CD14-positive monocyte (primary cell): ENCODE measurements at regions not wholly inside any gene's neighbourhood (a gene's known extent, or its start where the extent isn't known, plus 50 kb on each side); places are given as distances from the start of the nearest gene placed in this dataset.

Experiments used
- DNase-seq, 3 donors: peaks; one replicate each; pipeline ENCODE4 v3.0.0-alpha.2; 2011 to 2022
- H2AFZ ChIP-seq: 2 replicates; pipeline ENCODE4 v1.6.0; 2012; ENCODE audit warnings: mild to moderate bottlenecking, low read depth, low read length, inconsistent platforms; ENCODE audit not compliant: insufficient read depth, poor library complexity, severe bottlenecking
- H3K27ac ChIP-seq, 2 donors: 1 replicate in 1 of 2; 2 replicates in 1 of 2; pipeline ENCODE4 v1.5.1; 2012 to 2013; ENCODE audit warnings: low read length in 2 of 2, control low read depth in 1 of 2, inconsistent platforms in 1 of 2, low read depth in 1 of 2, mild to moderate bottlenecking in 1 of 2
- H3K27me3 ChIP-seq, 2 donors: one replicate each; pipeline versions ENCODE4 v1.6.0 to v1.6.1; 2011 to 2013; ENCODE audit warnings: low read length in 2 of 2; ENCODE audit not compliant: control insufficient read depth in 2 of 2, insufficient read depth in 2 of 2
- H3K36me3 ChIP-seq, 2 donors: replicated peaks in 1 of 2; 1 replicate in 1 of 2; 2 replicates in 1 of 2; pipeline versions ENCODE4 v1.5.1 to v1.6.1; 2012 to 2013; ENCODE audit warnings: low read length in 2 of 2, control low read depth in 1 of 2, inconsistent platforms in 1 of 2, mild to moderate bottlenecking in 1 of 2; ENCODE audit not compliant: insufficient read depth in 2 of 2, control insufficient read depth in 1 of 2
- H3K4me1 ChIP-seq, 2 donors: 1 replicate in 1 of 2; 2 replicates in 1 of 2; pipeline versions ENCODE4 v1.5.1 to v1.6.1; 2012 to 2013; ENCODE audit warnings: low read length in 2 of 2, control low read depth in 1 of 2, inconsistent platforms in 1 of 2, mild to moderate bottlenecking in 1 of 2, moderate library complexity in 1 of 2; ENCODE audit not compliant: insufficient read depth in 2 of 2, control insufficient read depth in 1 of 2
- H3K4me2 ChIP-seq: replicated peaks from 2 replicates; pipeline ENCODE3; 2012; ENCODE audit warnings: low read length, moderate library complexity, mild to moderate bottlenecking; ENCODE audit not compliant: poor library complexity, severe bottlenecking; ENCODE audit errors: extremely low read depth
- H3K4me3 ChIP-seq, 3 experiments: fragments of 200-600 bp in 1 of 3; sonication (generic) in 1 of 3; replicated peaks in 1 of 3; 1 replicate in 2 of 3; 2 replicates in 1 of 3; pipeline ENCODE4 v1.5.1; 2011 to 2013; ENCODE audit warnings: low read length in 3 of 3, mild to moderate bottlenecking in 3 of 3, control low read depth in 2 of 3, low read depth in 2 of 3, inconsistent platforms in 1 of 3, moderate library complexity in 1 of 3
- H3K79me2 ChIP-seq: 2 replicates; pipeline ENCODE4 v1.6.0; 2012; ENCODE audit warnings: mild to moderate bottlenecking, control low read depth, inconsistent platforms, low read length, moderate library complexity; ENCODE audit not compliant: insufficient read depth
- H3K9ac ChIP-seq: 2 replicates; pipeline ENCODE4 v1.6.0; 2017; ENCODE audit warnings: low read length, mild to moderate bottlenecking; ENCODE audit not compliant: insufficient read depth, poor library complexity, severe bottlenecking
- H3K9me3 ChIP-seq, 2 donors: replicated peaks in 1 of 2; 1 replicate in 1 of 2; 2 replicates in 1 of 2; pipeline versions ENCODE4 v1.5.1 to v1.6.1; 2012 to 2013; ENCODE audit warnings: low read length in 2 of 2, control low read depth in 1 of 2; ENCODE audit not compliant: control insufficient read depth in 1 of 2, insufficient read depth in 1 of 2
- H4K20me1 ChIP-seq: 2 replicates; pipeline ENCODE4 v1.6.0; 2012; ENCODE audit warnings: mild to moderate bottlenecking, low read length, control low read depth, moderate library complexity; ENCODE audit not compliant: insufficient read depth
- H3K27ac Mint-ChIP-seq, 7 donors: one replicate each; pipeline ENCODE4 v1.8.0; 2020; ENCODE audit warnings: mild to moderate bottlenecking in 7 of 7, mixed read lengths in 7 of 7, moderate library complexity in 6 of 7, inconsistent platforms in 2 of 7
- H3K27me3 Mint-ChIP-seq, 3 donors: one replicate each; pipeline ENCODE4 v1.8.0; 2021 to 2022; ENCODE audit warnings: low read depth in 3 of 3, mild to moderate bottlenecking in 3 of 3, mixed read lengths in 3 of 3, moderate library complexity in 3 of 3, inconsistent platforms in 1 of 3
- H3K36me3 Mint-ChIP-seq, 2 donors: one replicate each; pipeline ENCODE4 v1.8.0; 2020; ENCODE audit warnings: mixed read lengths in 2 of 2, inconsistent platforms in 1 of 2, mild to moderate bottlenecking in 1 of 2
- H3K4me1 Mint-ChIP-seq: one replicate; pipeline ENCODE4 v1.8.0; 2020; ENCODE audit warnings: mild to moderate bottlenecking, mixed read lengths
- H3K4me3 Mint-ChIP-seq, 2 donors: one replicate each; pipeline ENCODE4 v1.8.0; 2020; ENCODE audit warnings: mild to moderate bottlenecking in 2 of 2, mixed read lengths in 2 of 2, moderate library complexity in 1 of 2
- H3K9me3 Mint-ChIP-seq, 7 donors: one replicate each; pipeline ENCODE4 v1.8.0; 2020 to 2022; ENCODE audit warnings: mixed read lengths in 7 of 7, mild to moderate bottlenecking in 6 of 7, moderate library complexity in 6 of 7, inconsistent platforms in 2 of 7
- WGBS: methylation state at CpG from one replicate; pipeline ENCODE4 v1.1.5; 2013; ENCODE audit warnings: missing lambda C conversion rate; ENCODE audit not compliant: insufficient coverage; 5-methylcytosine and 5-hydroxymethylcytosine counted together
- intact Hi-C, 2 donors: fragments of 100-400 bp; cut with micrococcal nuclease; formaldehyde crosslinking; loops; one replicate each; pipeline versions ENCODE4 v1.15.0 to v1.15.1; 2023
- TF ChIP-seq, protein P1 (sequence below): fragments of 200-600 bp; IDR thresholded peaks from one replicate; pipeline ENCODE4 v1.8.0; 2022; ENCODE audit warnings: antibody characterized with exemption, mild to moderate bottlenecking

DNA sequence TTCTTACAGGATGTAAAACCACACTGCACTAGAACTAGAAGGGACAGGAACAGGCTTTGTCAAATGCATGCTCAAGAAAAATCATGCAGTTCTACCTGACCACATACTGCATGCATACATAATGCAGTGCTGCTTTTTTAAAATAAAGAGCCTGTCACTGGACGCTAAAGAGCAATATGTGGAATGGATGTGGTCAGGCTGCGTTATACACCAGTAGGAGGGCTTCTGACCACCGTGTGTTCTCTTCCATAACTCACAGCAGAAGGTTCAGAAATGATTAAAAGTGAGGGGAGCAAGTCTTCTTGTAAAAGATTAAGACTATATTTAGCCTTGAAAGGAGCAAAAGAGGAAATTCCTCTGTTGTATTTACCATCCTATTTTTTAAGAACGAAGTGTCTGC, 392.0 kb downstream of the EMP1 start:
- Histone ChIP-seq H2AFZ (no peak overlapping the region), H3K27ac (no peak overlapping the region), H3K36me3 (no peaks in the 10 kb centered on the region), H3K4me2 (no peak overlapping the region), H3K79me2 (no peaks in the 10 kb centered on the region), H3K9me3 (no peaks in the 10 kb centered on the region), H3K4me3 (no peak overlapping the region), H4K20me1 (no peaks in the 10 kb centered on the region), H3K9ac (no peak overlapping the region), H3K4me1 (no peaks in the 10 kb centered on the region), H3K27me3 (no peaks in the 10 kb centered on the region)
- Mint-ChIP-seq H3K27ac (no peak overlapping the region), H3K36me3 (no peaks in the 10 kb centered on the region), H3K4me1 (no peaks in the 10 kb centered on the region), H3K4me3 (no peak overlapping the region), H3K9me3 (peaks cover 0 to 2% (median 0%) of the 10 kb centered on the region in 7 donors), H3K27me3 (no peaks in the 10 kb centered on the region)
- intact Hi-C loops: no loop called here
- TF ChIP-seq, protein P1, sequence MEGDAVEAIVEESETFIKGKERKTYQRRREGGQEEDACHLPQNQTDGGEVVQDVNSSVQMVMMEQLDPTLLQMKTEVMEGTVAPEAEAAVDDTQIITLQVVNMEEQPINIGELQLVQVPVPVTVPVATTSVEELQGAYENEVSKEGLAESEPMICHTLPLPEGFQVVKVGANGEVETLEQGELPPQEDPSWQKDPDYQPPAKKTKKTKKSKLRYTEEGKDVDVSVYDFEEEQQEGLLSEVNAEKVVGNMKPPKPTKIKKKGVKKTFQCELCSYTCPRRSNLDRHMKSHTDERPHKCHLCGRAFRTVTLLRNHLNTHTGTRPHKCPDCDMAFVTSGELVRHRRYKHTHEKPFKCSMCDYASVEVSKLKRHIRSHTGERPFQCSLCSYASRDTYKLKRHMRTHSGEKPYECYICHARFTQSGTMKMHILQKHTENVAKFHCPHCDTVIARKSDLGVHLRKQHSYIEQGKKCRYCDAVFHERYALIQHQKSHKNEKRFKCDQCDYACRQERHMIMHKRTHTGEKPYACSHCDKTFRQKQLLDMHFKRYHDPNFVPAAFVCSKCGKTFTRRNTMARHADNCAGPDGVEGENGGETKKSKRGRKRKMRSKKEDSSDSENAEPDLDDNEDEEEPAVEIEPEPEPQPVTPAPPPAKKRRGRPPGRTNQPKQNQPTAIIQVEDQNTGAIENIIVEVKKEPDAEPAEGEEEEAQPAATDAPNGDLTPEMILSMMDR: no peak
- no peak for DNase-seq
- no CpG with 5 or more reads among the region's 4 CpGs for WGBS

DNA sequence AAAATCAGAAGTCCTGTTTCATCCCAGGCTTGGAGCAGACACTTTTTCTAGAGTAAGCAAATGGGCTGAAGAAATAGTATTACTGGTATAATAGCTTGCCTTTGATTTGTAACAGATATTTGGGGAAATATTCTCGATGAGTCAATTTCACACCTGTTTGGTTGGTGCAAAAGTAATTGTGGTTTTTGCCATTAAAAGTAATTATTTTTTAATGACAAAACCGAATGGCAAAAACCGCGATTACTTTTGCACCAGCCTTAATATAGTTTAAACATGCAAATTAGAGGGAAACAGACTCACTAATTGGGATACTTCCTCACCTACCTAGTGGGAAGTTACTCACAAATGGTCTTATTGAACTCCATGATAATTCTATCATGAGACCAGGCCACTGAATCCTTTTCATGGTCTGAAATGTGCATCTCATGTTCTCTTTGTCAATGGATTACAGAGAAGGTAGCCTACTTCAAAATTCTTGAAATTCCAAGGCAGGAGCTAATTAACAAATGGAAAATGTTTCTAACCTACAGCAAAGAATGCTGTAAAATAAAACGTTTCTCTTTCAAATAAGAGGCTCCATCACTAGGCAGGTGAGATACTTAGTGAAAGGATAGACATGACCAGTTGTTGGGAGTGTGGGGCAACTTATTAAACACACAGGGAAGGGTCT, 391.3 kb downstream of the EMP1 start:
- no peak for DNase-seq
- Histone ChIP-seq H3K4me3 (no peak overlapping the region), H3K4me2 (no peak overlapping the region), H2AFZ (no peak overlapping the region), H4K20me1 (no peaks in the 10 kb centered on the region), H3K36me3 (no peaks in the 10 kb centered on the region), H3K27ac (no peak overlapping the region), H3K27me3 (no peaks in the 10 kb centered on the region), H3K9me3 (no peaks in the 10 kb centered on the region), H3K9ac (no peak overlapping the region), H3K79me2 (no peaks in the 10 kb centered on the region), H3K4me1 (no peaks in the 10 kb centered on the region)
- Mint-ChIP-seq H3K4me3 (no peak overlapping the region), H3K4me1 (no peaks in the 10 kb centered on the region), H3K27ac (no peak overlapping the region), H3K36me3 (no peaks in the 10 kb centered on the region), H3K9me3 (peaks cover 0 to 2% (median 0%) of the 10 kb centered on the region in 7 donors), H3K27me3 (no peaks in the 10 kb centered on the region)
- intact Hi-C loops: no loop called here
- no CpG with 5 or more reads among the region's 5 CpGs for WGBS
- TF ChIP-seq, protein P1: no peak
